BE2C (cell line): ENCODE measurements at regions not wholly inside any gene's neighbourhood (a gene's known extent, or its start where the extent isn't known, plus 50 kb on each side); places are given as distances from the start of the nearest gene placed in this dataset.

Experiments
- DNase-seq: peaks from one replicate; pipeline ENCODE4 v3.0.0-alpha.2; 2020
- H3K27me3 ChIP-seq: fragments of 250-450 bp; sonication (Bioruptor Pico); 2 replicates; pipeline ENCODE4 v1.5.1; 2020; ENCODE audit warnings: mild to moderate bottlenecking
- H3K36me3 ChIP-seq: fragments of 250-450 bp; sonication (Bioruptor Pico); 2 replicates; pipeline ENCODE4 v1.5.1; 2020; ENCODE audit warnings: mild to moderate bottlenecking
- H3K4me1 ChIP-seq: fragments of 250-450 bp; sonication (Bioruptor Pico); 2 replicates; pipeline ENCODE4 v1.5.1; 2020
- H3K4me3 ChIP-seq: 2 replicates; pipeline ENCODE4 v1.5.1; 2011; ENCODE audit warnings: low read depth, low read length
- H3K9me3 ChIP-seq: fragments of 250-450 bp; sonication (Bioruptor Pico); 2 replicates; pipeline ENCODE4 v1.5.1; 2020
- TF ChIP-seq, protein P1 (sequence below): IDR thresholded peaks from 2 replicates; pipeline ENCODE4 v1.5.1; 2012; ENCODE audit warnings: mild to moderate bottlenecking, low read depth, low read length

DNA sequence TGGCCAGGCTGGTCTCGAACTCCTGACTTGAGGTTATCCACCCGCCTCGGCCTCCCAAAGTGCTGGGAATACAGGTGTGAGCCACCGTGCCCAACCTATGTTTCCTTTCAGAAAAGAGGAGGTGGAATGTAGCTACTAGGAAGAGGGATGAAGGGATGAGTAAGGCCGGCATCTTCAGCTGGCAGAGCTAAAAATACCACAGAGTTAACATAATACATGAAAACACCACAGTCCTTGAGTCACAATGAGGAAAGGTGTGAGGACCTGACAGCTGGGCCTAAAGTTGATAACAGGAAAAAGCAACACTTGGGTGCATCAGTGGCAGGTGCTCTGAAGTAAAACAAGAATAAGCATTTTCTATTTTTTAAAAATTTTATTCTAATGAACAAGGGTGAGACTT is 392.2 kb downstream of the DIPK2A start:
- TF ChIP-seq, protein P1, sequence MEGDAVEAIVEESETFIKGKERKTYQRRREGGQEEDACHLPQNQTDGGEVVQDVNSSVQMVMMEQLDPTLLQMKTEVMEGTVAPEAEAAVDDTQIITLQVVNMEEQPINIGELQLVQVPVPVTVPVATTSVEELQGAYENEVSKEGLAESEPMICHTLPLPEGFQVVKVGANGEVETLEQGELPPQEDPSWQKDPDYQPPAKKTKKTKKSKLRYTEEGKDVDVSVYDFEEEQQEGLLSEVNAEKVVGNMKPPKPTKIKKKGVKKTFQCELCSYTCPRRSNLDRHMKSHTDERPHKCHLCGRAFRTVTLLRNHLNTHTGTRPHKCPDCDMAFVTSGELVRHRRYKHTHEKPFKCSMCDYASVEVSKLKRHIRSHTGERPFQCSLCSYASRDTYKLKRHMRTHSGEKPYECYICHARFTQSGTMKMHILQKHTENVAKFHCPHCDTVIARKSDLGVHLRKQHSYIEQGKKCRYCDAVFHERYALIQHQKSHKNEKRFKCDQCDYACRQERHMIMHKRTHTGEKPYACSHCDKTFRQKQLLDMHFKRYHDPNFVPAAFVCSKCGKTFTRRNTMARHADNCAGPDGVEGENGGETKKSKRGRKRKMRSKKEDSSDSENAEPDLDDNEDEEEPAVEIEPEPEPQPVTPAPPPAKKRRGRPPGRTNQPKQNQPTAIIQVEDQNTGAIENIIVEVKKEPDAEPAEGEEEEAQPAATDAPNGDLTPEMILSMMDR = no peak
- DNase-seq = no peak
- Histone ChIP-seq H3K9me3 (no peaks in the 10 kb centered on the region), H3K36me3 (no peaks in the 10 kb centered on the region), H3K27me3 (no peaks in the 10 kb centered on the region), H3K4me3 (no peak overlapping the region), H3K4me1 (no peaks in the 10 kb centered on the region)

DNA sequence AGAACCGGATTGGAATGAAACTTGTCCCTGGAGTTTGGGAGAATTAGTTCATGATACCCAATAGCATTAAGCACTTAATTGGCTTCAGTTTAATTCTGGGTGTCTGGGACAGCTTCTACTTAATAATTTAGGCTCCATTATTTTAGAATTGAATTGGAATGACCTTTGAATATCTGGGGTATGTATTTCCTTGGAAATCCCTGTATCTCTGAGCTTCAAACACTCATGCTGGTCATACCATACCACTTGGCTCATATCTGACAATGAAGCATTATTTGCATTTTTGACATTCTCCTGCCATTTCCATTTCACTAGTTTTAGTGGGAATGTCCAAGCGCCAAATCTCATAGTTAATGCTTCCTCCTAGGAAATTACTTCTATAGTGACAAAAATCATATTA is 393.1 kb downstream of the DIPK2A start:
- TF ChIP-seq, protein P1 = no peak
- Histone ChIP-seq H3K9me3 (no peaks in the 10 kb centered on the region), H3K4me3 (no peak overlapping the region), H3K27me3 (no peaks in the 10 kb centered on the region), H3K4me1 (no peaks in the 10 kb centered on the region), H3K36me3 (no peaks in the 10 kb centered on the region)
- no peak for DNase-seq

DNA sequence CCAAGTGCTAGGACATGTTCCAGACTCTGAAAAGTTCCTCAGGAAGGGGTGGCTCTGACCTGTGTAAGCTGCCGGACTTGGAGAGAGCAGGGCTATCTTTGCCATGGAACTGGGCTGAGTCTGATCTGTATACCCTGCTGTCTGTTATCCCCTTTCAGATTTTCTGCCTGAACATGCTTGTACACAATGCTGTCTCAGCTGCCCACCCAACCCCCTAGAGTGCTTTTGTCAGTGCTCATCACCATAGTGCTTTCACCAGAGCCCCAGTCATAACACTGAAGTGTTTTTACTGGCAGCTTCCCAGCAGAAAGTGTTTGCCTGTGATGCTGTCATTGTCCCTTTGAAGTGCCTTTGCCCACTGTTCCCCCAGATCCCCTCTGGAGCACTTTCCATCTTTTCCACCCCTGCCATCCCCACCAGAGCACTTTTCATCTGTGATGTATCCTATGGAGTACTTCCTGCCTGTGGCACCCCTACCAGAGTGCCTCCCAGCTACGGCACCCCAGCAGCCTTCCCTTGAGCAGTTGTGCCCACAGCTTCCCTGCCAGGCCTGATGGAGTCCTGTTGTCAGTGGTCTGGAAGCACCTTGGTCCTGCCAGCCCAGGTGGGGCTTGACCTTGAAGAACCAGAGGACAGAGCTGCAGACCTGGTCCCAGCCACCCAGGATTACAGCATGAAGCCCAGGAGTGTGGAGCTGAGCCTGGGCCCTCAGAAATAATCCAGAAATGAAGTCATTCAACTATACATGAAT is 397.7 kb downstream of the DIPK2A start:
- Histone ChIP-seq H3K4me1 (no peaks in the 10 kb centered on the region), H3K4me3 (no peak overlapping the region), H3K9me3 (no peaks in the 10 kb centered on the region), H3K36me3 (no peaks in the 10 kb centered on the region), H3K27me3 (no peaks in the 10 kb centered on the region)
- TF ChIP-seq, protein P1 = no peak
- no peak for DNase-seq

DNA sequence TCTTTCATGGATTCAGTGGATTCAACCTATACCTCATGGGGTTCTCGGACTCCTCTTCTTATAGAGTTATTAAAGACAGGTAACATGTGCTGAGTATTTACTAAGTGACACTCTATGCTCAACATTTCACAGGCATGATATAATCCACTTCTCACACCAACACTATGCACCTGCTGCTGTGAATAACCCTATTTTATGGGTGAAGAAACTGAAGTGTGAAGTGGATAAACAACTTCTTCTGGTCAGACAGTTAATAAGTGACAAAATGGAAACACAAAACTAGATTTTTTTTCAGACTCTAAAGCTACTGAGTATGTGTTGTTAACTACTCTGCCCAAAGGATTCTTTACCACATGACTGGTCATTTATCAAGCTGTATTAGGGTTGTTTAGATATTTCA is 403.5 kb downstream of the DIPK2A start:
- H3K4me1 ChIP-seq = no peaks in the 10 kb centered on the region
- H3K27me3 ChIP-seq = no peaks in the 10 kb centered on the region
- TF ChIP-seq, protein P1 = no peak
- no peak overlapping the region for H3K4me3 ChIP-seq
- H3K9me3 ChIP-seq = no peaks in the 10 kb centered on the region
- H3K36me3 ChIP-seq = no peaks in the 10 kb centered on the region
- no peak for DNase-seq

DNA sequence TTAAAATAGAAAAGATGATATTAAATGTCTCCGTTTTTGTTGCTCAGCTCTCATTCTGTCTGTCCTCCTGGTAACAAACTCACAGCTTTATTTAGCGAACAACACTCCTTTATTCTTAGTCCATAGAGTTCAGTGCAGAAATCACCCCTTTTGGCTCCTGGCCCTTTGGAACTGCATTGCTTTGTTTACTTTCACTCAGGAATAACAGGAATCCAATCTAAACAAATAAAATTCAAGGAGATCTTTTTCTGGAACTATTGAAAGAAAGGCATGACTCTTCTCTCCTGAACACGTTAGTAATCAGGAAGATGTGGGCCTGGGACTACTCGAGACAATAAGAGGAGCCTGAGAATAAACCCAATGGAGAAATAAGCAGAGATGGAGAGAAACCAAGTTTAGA is 409.2 kb downstream of the DIPK2A start:
- no peaks in the 10 kb centered on the region for H3K27me3 ChIP-seq
- TF ChIP-seq, protein P1 = no peak
- no peaks in the 10 kb centered on the region for H3K36me3 ChIP-seq
- H3K4me1 ChIP-seq = no peaks in the 10 kb centered on the region
- H3K9me3 ChIP-seq = no peaks in the 10 kb centered on the region
- no peak for DNase-seq
- no peak overlapping the region for H3K4me3 ChIP-seq

DNA sequence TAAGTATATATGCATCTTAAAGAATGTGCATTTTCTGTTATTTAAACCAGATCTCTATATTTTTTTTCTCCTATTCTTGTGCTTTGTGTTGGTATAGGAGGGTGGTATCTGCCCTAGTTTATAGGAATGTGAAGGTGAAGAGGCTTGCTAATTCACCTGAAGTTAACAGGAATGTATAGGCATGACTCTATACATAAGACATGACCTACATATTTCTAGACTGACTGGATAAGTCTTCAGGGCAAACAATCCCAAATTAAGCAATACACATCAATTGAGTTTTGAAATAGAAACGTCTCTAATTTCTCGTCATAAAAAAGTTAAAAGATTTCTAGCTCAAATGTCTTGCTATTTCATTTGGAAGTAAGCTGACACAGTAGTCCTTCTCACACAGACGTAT is 410.0 kb downstream of the DIPK2A start:
- H3K4me3 ChIP-seq = no peak overlapping the region
- no peaks in the 10 kb centered on the region for H3K9me3 ChIP-seq
- H3K27me3 ChIP-seq = no peaks in the 10 kb centered on the region
- DNase-seq = no peak
- no peaks in the 10 kb centered on the region for H3K36me3 ChIP-seq
- H3K4me1 ChIP-seq = no peaks in the 10 kb centered on the region
- TF ChIP-seq, protein P1 = no peak
